ENCODE measurements at regions not wholly inside any gene's neighbourhood (a gene's known extent, or its start where the extent isn't known, plus 50 kb on each side); places are given as distances from the start of the nearest gene placed in this dataset.

- Histone ChIP-seq H3K4ac (replicated peaks; ENCODE audit: insufficient read length, low read depth, low read length) (no peak overlapping the region), H4K5ac (ENCODE audit: insufficient read length, low read depth, low read length) (no peak overlapping the region), H2BK120ac (replicated peaks; ENCODE audit: low read depth, low read length) (no peak overlapping the region), H3K79me2 (ENCODE audit: control insufficient read depth in 1 of 2, insufficient read depth in 2 of 2, low read length in 2 of 2) (no peaks in the 10 kb centered on the region), H3K36me3 (ENCODE audit: control insufficient read depth in 2 of 4, insufficient read depth in 4 of 4, low read length in 3 of 4) (no peaks in the 10 kb centered on the region), H2AK5ac (ENCODE audit: low read depth, low read length) (no peak overlapping the region), H3K4me3 (ENCODE audit: extremely low read depth in 1 of 4, insufficient read depth in 2 of 4, low read depth in 3 of 4, low read length in 4 of 4) (no peak overlapping the region), H3K79me1 (ENCODE audit: low read depth, low read length) (no peaks in the 10 kb centered on the region), H3K9me3 (ENCODE audit: insufficient read depth in 2 of 2, low read depth in 1 of 2, low read length in 1 of 2) (no peaks in the 10 kb centered on the region), H3K27ac (ENCODE audit: low read depth, low read length) (no peak overlapping the region), H4K8ac (ENCODE audit: extremely low read depth, insufficient read depth, low read length) (no peak overlapping the region), H3K18ac (ENCODE audit: extremely low read depth, low read length) (no peak overlapping the region), H2BK5ac (ENCODE audit: low read depth, low read length) (no peak overlapping the region), H2BK15ac (ENCODE audit: low read length) (no peak overlapping the region), H3K9ac (replicated peaks in 1 of 4; ENCODE audit: extremely low read depth in 1 of 4, low read depth in 3 of 4, low read length in 3 of 4) (no peak overlapping the region), H3K4me1 (replicated peaks in 1 of 4; ENCODE audit: control insufficient read depth in 3 of 4, insufficient read depth in 4 of 4, low read length in 3 of 4) (no peaks in the 10 kb centered on the region), H2BK20ac (ENCODE audit: low read length) (no peak overlapping the region), H3K23ac (ENCODE audit: insufficient read length) (no peak overlapping the region), H3K4me2 (ENCODE audit: insufficient read depth in 1 of 2, low read depth in 2 of 2, low read length in 2 of 2) (no peak overlapping the region), H2AFZ (ENCODE audit: low read length) (no peak overlapping the region), H4K20me1 (replicated peaks in 1 of 2; ENCODE audit: control insufficient read depth in 1 of 2, insufficient read depth in 2 of 2, low read length in 2 of 2) (no peaks in the 10 kb centered on the region), H3K27me3 (replicated peaks in 1 of 4; ENCODE audit: control insufficient read depth in 3 of 4, extremely low read depth in 1 of 4, insufficient read depth in 3 of 4, low read length in 3 of 4) (no peaks in the 10 kb centered on the region), H3K23me2 (ENCODE audit: low read depth, low read length) (no peaks in the 10 kb centered on the region), H2BK12ac (ENCODE audit: low read depth, low read length) (no peak overlapping the region), H3K56ac (replicated peaks; ENCODE audit: insufficient read length, low read depth, low read length) (no peak overlapping the region), H4K91ac (replicated peaks; ENCODE audit: insufficient read length, low read length) (no peak overlapping the region), H3K14ac (ENCODE audit: insufficient read length) (no peak overlapping the region)
- CTCF ChIA-PET (ENCODE audit: partially characterized antibody): no interaction called here
- POLR2A ChIA-PET (ENCODE audit: partially characterized antibody): no interaction called here
- no peak for TF ChIP-seq EGR1 (IDR thresholded peaks at IDR 0.05; ENCODE audit: borderline replicate concordance, low read depth, low read length)
- no peak for TF ChIP-seq SRF (IDR thresholded peaks at IDR 0.05; ENCODE audit: low read depth, low read length)
- TF ChIP-seq RAD21 (IDR thresholded peaks at IDR 0.05 in 1 of 2, conservative IDR thresholded peaks at IDR 0.05 in 1 of 2; ENCODE audit: low read depth in 2 of 2, low read length in 2 of 2): no peak
- TF ChIP-seq SAP30 (IDR thresholded peaks at IDR 0.05; ENCODE audit: insufficient read depth, insufficient replicate concordance, low read length): no peak
- TF ChIP-seq JUN (IDR thresholded peaks at IDR 0.05; ENCODE audit: low read depth, low read length): no peak
- 94% methylated on average over 5 of the region's 5 CpGs; no CpG with 5 or more reads in 1 of the 2 experiments for WGBS, 2 experiments (ENCODE audit: extremely low coverage in 1 of 2, insufficient coverage in 1 of 2, insufficient read length in 1 of 2, insufficient replicate concordance in 2 of 2, low coverage in 1 of 2, low lambda C conversion rate in 2 of 2, missing lambda C conversion rate in 1 of 2)
- FAIRE-seq (no peak), DNase-seq (ENCODE audit: low read depth in 1 of 2, low spot score in 2 of 2) (no peak)
These were observed 324.1 kb upstream of the RASGRP1 start for GRCh38 chr15:38888701-38889221.
